NCI-H187 treated with DMSO at 0.1 percent for 48 hours (cell line): ENCODE measurements at regions not wholly inside any gene's neighbourhood (a gene's known extent, or its start where the extent isn't known, plus 50 kb on each side); places are given as distances from the start of the nearest gene placed in this dataset.
"Not testable (repeated sequence)": the region's sequence is repeated elsewhere in the genome, so short reads cannot be mapped to it uniquely, and the experiment has no call there.

ENCODE experiments used
- DNase-seq: peaks from one replicate; lab custom pipeline; 2025; lab: John Stamatoyannopoulos, UW

DNA sequence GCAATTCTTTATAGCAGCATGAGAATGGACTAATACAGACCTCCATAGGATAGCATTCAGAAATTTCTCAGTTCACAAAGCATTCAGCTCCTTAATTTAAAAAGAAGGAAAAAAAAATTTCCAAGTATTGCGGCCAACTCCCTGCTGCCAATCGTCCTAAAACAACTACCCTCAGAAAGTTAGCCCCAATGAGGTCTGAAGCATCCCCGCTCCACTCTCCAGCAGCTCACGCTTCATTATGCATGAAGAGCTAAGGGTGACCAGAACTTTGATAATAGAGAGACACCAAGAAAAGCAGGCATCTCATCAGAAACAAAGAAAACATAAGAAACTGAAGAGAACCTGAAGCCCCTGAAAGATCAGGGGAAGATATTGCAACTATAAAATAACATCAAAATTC lies 172.8 kb upstream of the NUDT4 start:
- DNase-seq: no peak

- no peak for DNase-seq
Measured at GRCh38 chr12:93205361-93205760, 172.4 kb upstream of the NUDT4 start.

DNA sequence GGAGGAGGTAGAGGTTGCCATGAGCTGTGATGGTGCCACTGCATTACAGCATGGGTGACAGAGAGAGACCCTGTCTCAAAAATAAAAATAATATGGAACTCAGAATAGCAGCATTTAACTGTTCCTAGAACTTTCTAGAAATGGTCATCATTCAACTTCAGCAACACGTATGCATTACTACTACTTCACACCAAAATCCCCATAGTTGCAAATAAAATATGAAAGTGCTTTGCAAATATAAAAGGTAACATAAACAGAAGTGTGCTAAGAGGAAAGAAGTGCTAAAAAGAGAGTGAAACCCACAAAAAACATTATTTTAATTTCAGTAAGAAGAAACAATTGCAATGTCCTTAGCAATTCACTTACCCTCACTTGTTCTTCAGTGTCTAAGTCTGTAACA lies 169.7 kb upstream of the NUDT4 start:
- DNase-seq: no peak

GRCh38 chr12:93214523-93215289 lies 163.0 kb upstream of the NUDT4 start:
- no peak for DNase-seq

GRCh38 chr12:93215290-93215678 lies 162.4 kb upstream of the NUDT4 start:
- DNase-seq: no peak

DNA sequence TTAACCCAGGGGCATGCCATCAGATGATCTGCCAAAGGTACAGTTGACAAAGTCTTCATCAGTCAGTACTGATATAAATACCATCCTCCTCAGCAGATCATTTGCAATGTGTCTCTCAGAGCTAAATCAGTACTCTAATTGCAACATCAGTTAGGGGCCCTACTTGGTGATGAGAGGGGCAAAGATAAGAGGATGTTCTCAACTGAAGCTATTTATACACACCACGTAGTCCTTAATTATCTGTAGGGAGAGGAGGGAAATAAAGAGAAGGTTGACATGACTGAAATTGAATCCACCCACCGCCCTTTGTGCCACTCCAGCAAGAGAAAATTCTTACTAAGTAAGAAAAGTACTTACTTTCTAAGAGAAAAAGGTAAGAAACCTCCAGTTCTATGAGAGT lies 157.8 kb upstream of the NUDT4 start:
- DNase-seq: no peak

- no peak for DNase-seq
Measured at GRCh38 chr12:93221841-93222240, 155.9 kb upstream of the NUDT4 start.

DNA sequence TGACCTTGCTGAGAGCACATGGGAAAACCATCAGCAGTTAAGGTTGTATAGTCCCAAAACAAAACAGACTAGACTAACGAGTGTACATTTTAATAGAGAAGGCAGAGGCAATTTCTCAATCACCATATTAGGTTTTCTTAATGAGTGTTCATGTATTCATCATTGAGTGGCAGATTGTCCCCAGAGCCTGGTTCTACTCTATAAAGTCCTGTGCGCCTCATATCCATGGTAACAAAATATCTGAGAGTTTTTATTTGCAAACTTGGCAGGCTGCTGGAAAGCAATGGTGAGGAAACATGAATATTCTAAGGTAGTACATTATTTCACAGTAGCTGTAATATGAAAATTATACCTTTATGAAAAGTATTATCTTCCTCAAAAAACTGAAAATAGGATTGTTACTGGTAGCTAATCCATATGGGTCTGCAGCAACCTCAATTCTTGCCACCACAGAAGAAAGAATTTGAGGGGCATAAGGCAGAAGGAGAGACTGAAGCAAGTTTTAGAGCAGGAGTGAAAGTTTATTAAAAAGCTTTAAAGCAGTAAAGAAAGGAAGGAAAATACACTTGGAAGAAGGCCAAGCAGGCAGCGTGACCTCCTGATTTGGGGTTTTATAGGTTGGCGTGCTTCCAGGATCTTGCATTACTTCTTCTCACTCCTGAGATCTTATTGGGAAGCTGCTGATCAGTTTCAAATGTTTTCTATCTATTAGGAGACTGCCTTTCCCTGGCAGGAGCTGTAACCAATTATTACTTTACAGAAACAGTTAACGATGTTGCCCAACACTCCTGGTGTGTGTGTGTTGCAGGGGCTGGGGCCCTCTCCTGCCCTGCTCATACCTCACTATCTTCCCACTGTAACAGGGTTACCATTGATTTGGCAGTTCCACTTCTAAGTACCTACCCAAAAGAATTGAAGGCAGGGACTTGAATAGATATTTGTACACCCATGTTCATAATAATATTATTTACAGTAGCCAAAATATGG lies 154.0 kb upstream of the NUDT4 start:
- DNase-seq: no peak

DNA sequence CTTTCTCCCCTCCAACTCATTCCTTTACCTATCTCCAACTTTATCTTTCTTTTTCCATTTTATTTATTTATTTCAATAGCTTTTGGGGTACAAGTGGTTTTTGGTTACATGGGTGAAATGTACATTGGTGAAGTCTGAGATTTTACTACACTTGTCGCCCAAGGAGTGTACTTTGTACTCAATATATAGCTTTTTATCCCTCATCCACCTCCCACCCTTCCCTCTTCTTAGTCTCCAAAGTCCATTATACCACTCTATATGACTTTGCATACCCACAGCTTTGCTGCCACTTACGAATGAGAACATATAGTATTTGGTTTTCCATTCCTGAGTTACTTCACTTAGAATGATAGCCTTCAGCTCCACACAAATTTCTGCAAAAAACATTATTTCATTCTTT lies 152.6 kb upstream of the NUDT4 start:
- no peak for DNase-seq

DNA sequence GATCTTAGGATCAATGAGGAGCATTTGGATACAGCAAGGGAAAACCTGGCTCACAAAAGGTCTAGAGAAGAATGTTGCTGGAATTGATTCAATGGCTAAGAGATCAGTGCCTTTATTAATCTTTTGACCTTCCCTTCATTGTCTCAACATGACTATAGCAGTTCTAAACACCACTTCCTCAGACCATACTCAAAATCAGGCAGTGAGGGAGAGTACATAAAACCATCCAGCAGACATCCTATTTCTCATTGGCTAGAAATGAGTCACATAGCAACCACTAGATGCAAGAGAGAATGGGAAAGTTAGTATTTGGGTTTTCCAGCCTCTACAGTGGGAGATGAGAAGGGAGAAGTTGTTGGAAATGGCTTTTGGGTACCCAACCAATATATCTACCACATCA lies 151.4 kb upstream of the NUDT4 start:
- no peak for DNase-seq

GRCh38 chr12:93229494-93230325 lies 148.0 kb upstream of the NUDT4 start:
- no peak for DNase-seq

- DNase-seq: no peak
Measured at GRCh38 chr12:93230326-93230720, 147.4 kb upstream of the NUDT4 start.

DNA sequence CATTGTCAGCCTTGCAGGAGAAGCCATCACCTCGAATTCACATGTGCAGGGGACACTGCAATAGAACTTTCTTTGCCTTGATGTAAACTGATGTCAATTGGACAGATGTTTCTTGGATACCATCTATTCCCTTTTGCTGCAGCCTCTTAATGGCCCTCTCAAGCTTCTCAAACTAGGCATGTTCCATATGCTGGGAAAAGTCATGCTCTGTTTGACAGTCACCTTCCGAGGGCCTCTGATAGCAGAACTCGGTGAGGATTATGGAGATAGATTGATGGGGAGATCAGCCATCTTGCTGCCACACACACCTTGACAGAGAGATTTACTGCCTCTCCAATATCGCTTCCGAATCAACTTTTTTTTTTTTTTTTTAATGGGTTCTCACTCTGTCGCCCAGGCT lies 145.8 kb upstream of the NUDT4 start:
- DNase-seq: no peak

GRCh38 chr12:93234641-93235040 lies 143.1 kb upstream of the NUDT4 start:
- no peak for DNase-seq

DNA sequence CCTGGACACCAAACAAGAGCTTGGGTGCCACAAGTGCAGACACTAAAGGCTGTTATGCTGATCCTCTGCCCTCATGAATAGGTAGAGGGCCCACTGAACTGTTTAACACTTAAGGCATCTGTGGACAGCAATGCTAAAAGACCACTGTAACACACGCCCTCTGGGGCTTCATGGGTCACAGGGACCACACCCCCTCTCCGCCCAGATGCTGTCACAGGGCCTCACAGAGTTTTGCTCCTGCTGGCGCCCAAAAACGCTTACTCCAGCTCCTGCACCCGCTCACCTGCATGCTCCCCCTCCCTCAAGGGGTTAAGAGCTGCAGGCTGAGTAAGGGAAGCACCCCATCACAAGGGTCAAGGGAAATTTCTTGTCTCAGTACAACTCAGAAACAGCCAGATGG lies 141.8 kb upstream of the NUDT4 start:
- no peak for DNase-seq

GRCh38 chr12:93237235-93237915 lies 140.3 kb upstream of the NUDT4 start:
- no peak for DNase-seq

- not testable (repeated sequence) for DNase-seq
Measured at GRCh38 chr12:93238512-93239262, 139.0 kb upstream of the NUDT4 start.

DNA sequence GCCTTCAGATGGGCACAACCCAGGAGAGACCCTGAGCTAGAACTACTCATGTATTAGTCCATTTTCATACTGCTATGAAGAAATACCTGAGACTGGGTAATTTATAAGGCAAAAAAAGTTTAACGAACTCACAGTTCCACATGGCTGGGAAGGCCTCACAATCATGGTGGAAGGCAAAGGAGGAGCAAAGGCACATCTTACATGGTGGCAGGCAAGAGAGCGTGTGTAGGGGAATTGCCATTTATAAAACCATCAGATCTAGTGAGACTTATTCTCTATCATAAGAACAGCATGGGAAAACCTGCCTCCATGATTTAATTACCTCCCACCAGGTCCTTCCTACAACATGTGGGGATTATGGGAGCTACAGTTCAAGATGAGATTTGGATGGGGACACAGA lies 137.9 kb upstream of the NUDT4 start:
- DNase-seq: not testable (repeated sequence)

- no peak for DNase-seq
Measured at GRCh38 chr12:93242154-93242972, 135.4 kb upstream of the NUDT4 start.

- no peak for DNase-seq
Measured at GRCh38 chr12:93243382-93243688, 134.4 kb upstream of the NUDT4 start.
